Neural crest cell (in vitro differentiated cells): ENCODE measurements at regions not wholly inside any gene's neighbourhood (a gene's known extent, or its start where the extent isn't known, plus 50 kb on each side); places are given as distances from the start of the nearest gene placed in this dataset.
"Not testable (repeated sequence)": the region's sequence is repeated elsewhere in the genome, so short reads cannot be mapped to it uniquely, and the experiment has no call there.

ENCODE experiments used
- DNase-seq: peaks from one replicate; pipeline ENCODE4 v3.0.0; 2021; ENCODE audit warnings: low read depth, mixed read lengths, low spot score
- H3K27ac Mint-ChIP-seq: one replicate; pipeline ENCODE4 v1.8.0; 2021; ENCODE audit warnings: mild to moderate bottlenecking, mixed read lengths; ENCODE audit not compliant: unreplicated experiment
- H3K27me3 Mint-ChIP-seq: 2 replicates; pipeline ENCODE4 v1.8.0; 2021; ENCODE audit warnings: low read depth, mild to moderate bottlenecking, mixed read lengths
- H3K36me3 Mint-ChIP-seq: 2 replicates; pipeline ENCODE4 v1.8.0; 2021; ENCODE audit warnings: low read depth, mild to moderate bottlenecking, mixed read lengths
- H3K4me1 Mint-ChIP-seq: 2 replicates; pipeline ENCODE4 v1.8.0; 2021; ENCODE audit warnings: mixed read lengths
- H3K4me3 Mint-ChIP-seq: one replicate; pipeline ENCODE4 v1.8.0; 2021; ENCODE audit warnings: mild to moderate bottlenecking, mixed read lengths
- H3K9me3 Mint-ChIP-seq: 2 replicates; pipeline ENCODE4 v1.8.0; 2021; ENCODE audit warnings: mixed read lengths
- CTCF ChIP-seq: fragments of 200-600 bp; sonication (generic); conservative IDR thresholded peaks from 2 replicates; pipeline ENCODE4 v1.5.0; 2021; ENCODE audit warnings: antibody characterized with exemption, mild to moderate bottlenecking

- no peak overlapping the region for H3K27ac Mint-ChIP-seq
- H3K4me1 Mint-ChIP-seq: peaks cover 3% of the 10 kb centered on the region
- DNase-seq: no peak
- no peak for TF ChIP-seq CTCF
- peaks cover 11% of the 10 kb centered on the region for H3K27me3 Mint-ChIP-seq
- H3K9me3 Mint-ChIP-seq: peaks cover 7% of the 10 kb centered on the region
- H3K4me3 Mint-ChIP-seq: no peak overlapping the region
- H3K36me3 Mint-ChIP-seq: no peaks in the 10 kb centered on the region
These were observed 82.1 kb downstream of the METRNL start for GRCh38 chr17:83161298-83162034.

DNA sequence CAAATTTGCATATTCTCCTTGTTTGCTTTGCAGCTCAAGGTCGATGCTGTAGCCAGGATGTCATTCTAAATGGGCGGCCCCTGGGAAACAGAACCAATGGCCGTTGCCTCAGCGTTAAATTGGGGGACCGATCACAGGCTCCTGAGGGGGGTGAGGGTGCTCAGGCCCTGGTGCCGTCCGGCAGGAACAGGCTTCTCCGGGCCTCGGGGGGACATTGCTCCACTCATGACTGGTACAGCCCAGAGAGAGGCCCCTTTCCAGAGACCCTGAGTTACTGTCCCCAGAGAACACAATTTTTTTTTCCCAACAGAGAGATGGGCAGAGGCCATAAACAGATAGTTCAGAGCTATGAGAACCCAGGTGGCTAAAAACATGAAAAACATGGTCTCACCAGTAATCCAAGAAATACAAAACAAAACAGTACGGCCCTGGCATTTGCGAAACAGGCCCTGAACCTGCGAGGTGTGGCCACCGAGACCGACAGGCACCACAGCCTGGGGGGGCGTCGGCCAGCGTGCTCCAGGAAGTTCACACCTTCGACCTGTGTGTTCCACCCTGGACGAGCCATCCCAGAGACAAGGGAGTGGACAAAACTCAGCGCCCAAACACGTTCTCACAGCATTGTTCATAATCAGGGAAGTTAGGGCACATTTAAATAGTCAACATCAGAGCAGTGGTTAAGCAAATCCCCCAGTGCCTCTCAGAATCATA lies 82.8 kb downstream of the METRNL start:
- DNase-seq: no peak
- Mint-ChIP-seq H3K27me3 (peaks cover 11% of the 10 kb centered on the region), H3K9me3 (peaks cover 12% of the 10 kb centered on the region), H3K36me3 (peaks cover 4% of the 10 kb centered on the region), H3K4me1 (peaks cover 3% of the 10 kb centered on the region), H3K27ac (no peak overlapping the region), H3K4me3 (no peak overlapping the region)
- TF ChIP-seq CTCF: no peak

GRCh38 chr17:83164490-83164889 lies 85.1 kb downstream of the METRNL start:
- H3K4me3 Mint-ChIP-seq: no peak overlapping the region
- peaks cover 4% of the 10 kb centered on the region for H3K36me3 Mint-ChIP-seq
- peaks cover 18% of the 10 kb centered on the region for H3K27me3 Mint-ChIP-seq
- no peak for DNase-seq
- no peak overlapping the region for H3K27ac Mint-ChIP-seq
- TF ChIP-seq CTCF: no peak
- peaks cover 9% of the 10 kb centered on the region for H3K9me3 Mint-ChIP-seq
- peaks cover 3% of the 10 kb centered on the region for H3K4me1 Mint-ChIP-seq

GRCh38 chr17:83170571-83171260 lies 91.3 kb downstream of the METRNL start:
- no peak for TF ChIP-seq CTCF
- H3K4me1 Mint-ChIP-seq: peaks cover 6% of the 10 kb centered on the region
- H3K9me3 Mint-ChIP-seq: peaks cover 5% of the 10 kb centered on the region
- no peak overlapping the region for H3K4me3 Mint-ChIP-seq
- H3K36me3 Mint-ChIP-seq: peaks cover 4% of the 10 kb centered on the region
- H3K27ac Mint-ChIP-seq: no peak overlapping the region
- DNase-seq: no peak
- peaks cover 7% of the 10 kb centered on the region for H3K27me3 Mint-ChIP-seq

DNA sequence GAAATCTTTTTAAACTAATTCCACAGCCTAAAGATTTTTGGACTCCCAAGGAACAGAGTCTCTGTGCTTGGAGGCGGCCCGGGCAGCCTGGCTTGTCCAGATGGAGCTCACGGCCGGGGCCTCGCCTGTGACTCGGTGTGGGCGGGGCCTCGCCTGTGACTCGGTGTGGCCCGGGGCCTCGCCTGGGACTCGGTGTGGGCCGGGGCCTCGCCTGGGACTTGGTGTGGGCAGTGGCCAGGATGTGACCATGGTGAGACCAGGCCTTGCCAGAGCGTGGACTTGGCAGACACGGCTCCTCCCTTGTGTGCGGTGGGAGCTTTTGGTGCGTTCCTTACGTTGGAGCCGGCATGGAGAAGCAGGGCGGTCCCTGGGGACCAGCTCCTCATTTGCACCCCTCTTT lies 92.3 kb downstream of the METRNL start:
- Mint-ChIP-seq H3K27me3 (peaks cover 7% of the 10 kb centered on the region), H3K9me3 (peaks cover 5% of the 10 kb centered on the region), H3K27ac (no peak overlapping the region), H3K4me3 (no peak overlapping the region), H3K36me3 (peaks cover 4% of the 10 kb centered on the region), H3K4me1 (peaks cover 11% of the 10 kb centered on the region)
- TF ChIP-seq CTCF: no peak
- DNase-seq: no peak

DNA sequence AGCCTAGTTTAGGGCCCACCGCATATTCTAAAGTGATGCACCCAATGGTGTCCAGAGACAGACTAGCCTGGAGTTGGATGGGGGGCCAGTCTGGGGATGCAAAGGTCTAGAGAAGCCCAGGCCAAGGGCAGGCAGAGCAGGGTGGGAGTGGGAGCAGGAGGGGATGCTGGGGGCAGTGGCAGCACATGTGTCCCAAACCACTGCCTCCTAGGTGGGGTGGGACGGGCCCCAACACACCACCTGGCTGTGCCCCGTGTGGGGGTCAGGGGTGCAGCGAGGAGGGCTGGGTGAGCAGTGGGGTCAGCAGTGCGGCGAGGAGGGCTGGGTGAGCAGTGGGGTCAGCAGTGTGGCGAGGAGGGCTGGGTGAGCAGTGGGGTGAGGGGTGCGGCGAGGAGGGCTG lies 92.7 kb downstream of the METRNL start:
- H3K36me3 Mint-ChIP-seq, H3K27me3 Mint-ChIP-seq, DNase-seq, H3K4me3 Mint-ChIP-seq, H3K27ac Mint-ChIP-seq, H3K9me3 Mint-ChIP-seq: not testable (repeated sequence)
- peaks cover 11% of the 10 kb centered on the region for H3K4me1 Mint-ChIP-seq

DNA sequence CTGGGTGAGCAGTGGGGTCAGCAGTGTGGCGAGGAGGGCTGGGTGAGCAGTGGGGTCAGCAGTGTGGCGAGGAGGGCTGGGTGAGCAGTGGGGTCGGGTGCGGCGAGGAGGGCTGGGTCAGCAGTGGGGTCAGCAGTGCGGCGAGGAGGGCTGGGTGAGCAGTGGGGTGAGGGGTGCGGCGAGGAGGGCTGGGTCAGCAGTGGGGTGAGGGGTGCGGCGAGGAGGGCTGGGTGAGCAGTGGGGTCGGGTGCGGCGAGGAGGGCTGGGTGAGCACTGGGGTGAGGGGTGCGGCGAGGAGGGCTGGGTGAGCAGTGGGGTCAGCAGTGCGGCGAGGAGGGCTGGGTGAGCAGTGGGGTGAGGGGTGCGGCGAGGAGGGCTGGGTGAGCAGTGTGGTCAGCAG lies 93.2 kb downstream of the METRNL start:
- not testable (repeated sequence) for DNase-seq, H3K36me3 Mint-ChIP-seq, H3K9me3 Mint-ChIP-seq, H3K4me3 Mint-ChIP-seq, H3K27me3 Mint-ChIP-seq, H3K27ac Mint-ChIP-seq
- H3K4me1 Mint-ChIP-seq: peaks cover 11% of the 10 kb centered on the region

- DNase-seq, H3K27me3 Mint-ChIP-seq: not testable (repeated sequence)
These were observed 93.9 kb downstream of the METRNL start for GRCh38 chr17:83173180-83173913.

More at GRCh38 chr17:83173180-83173913, 93.9 kb downstream of the METRNL start:
- not testable (repeated sequence) for H3K9me3 Mint-ChIP-seq, H3K36me3 Mint-ChIP-seq, H3K4me3 Mint-ChIP-seq, H3K27ac Mint-ChIP-seq
- peaks cover 11% of the 10 kb centered on the region for H3K4me1 Mint-ChIP-seq
